ENCODE measurements at regions not wholly inside any gene's neighbourhood (a gene's known extent, or its start where the extent isn't known, plus 50 kb on each side); places are given as distances from the start of the nearest gene placed in this dataset.

DNA sequence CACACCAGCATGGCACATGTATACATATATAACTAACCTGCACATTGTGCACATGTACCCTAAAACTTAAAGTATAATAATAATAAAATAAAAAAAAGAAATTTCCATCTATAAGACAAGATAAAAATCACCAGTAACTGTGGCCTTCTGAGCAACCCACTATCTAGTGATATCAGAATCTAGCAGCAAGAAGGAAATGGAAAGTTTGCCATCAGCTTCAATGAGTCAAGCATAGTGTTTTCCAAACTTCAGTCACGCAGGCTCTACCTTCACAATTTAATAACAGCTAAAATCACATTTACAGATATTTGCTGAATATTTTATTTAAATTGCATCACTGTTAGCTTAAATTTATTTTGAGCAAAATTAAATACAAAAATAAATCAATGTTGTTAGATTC, 345.3 kb upstream of the CD180 start:
- no peaks in the 10 kb centered on the region for H3K36me3 ChIP-seq
- peaks cover 1% of the 10 kb centered on the region for H3K4me1 ChIP-seq (ENCODE audit: insufficient read depth)
- TF ChIP-seq EP300 (IDR thresholded peaks at IDR 0.05) (no peak), POLR2A (IDR thresholded peaks at IDR 0.05) (no peak)
- TF ChIP-seq, protein P1, sequence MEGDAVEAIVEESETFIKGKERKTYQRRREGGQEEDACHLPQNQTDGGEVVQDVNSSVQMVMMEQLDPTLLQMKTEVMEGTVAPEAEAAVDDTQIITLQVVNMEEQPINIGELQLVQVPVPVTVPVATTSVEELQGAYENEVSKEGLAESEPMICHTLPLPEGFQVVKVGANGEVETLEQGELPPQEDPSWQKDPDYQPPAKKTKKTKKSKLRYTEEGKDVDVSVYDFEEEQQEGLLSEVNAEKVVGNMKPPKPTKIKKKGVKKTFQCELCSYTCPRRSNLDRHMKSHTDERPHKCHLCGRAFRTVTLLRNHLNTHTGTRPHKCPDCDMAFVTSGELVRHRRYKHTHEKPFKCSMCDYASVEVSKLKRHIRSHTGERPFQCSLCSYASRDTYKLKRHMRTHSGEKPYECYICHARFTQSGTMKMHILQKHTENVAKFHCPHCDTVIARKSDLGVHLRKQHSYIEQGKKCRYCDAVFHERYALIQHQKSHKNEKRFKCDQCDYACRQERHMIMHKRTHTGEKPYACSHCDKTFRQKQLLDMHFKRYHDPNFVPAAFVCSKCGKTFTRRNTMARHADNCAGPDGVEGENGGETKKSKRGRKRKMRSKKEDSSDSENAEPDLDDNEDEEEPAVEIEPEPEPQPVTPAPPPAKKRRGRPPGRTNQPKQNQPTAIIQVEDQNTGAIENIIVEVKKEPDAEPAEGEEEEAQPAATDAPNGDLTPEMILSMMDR (IDR thresholded peaks at IDR 0.05): no peak
- H3K27ac ChIP-seq: no peak overlapping the region
- no peaks in the 10 kb centered on the region for H3K27me3 ChIP-seq
- no peak for DNase-seq
- H3K9me3 ChIP-seq: no peaks in the 10 kb centered on the region
- H3K4me3 ChIP-seq: no peak overlapping the region
- WGBS, 3 donors: 97 to 100% (median 100%) methylated on average over 1 of the region's 1 CpG
- intact Hi-C loops (cut with DNase I): no loop called here

DNA sequence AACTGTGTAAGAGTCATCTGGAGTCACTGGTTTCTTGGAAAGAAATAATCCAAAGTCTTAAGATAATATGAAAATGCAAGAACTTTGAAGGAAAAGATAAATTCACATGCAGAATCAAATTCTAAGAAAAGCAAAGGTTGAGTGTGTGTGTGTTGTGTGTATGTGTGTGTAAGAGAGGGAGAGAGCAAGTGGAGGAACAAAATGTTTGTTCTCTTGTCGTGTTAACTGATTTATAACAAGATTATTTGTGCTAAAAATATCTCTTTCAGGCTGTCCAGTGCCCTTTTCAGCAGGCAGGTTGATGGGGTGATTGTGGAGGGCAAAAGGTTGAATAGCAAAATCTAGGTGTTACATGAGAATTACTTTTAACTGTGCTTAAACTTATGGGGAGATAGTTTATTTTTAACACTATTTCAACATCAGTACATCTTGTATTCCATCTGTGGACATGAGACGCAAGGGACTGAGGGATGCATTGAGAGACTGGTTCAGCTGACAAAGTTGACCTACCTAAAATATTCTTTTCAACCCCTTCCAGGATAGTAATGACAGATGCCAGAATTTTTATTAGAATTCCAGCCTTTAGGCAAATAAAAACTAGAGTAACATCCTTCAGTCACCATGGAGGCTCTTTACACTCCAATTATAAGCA, 342.4 kb upstream of the CD180 start:
- Histone ChIP-seq H3K4me3 (no peak overlapping the region), H3K36me3 (no peaks in the 10 kb centered on the region), H3K27ac (no peak overlapping the region), H3K4me1 (ENCODE audit: insufficient read depth) (peaks cover 1% of the 10 kb centered on the region), H3K27me3 (no peaks in the 10 kb centered on the region), H3K9me3 (no peaks in the 10 kb centered on the region)
- intact Hi-C loops (cut with DNase I): no loop called here
- no peak for TF ChIP-seq POLR2A (IDR thresholded peaks at IDR 0.05)
- TF ChIP-seq, protein P1 (IDR thresholded peaks at IDR 0.05): no peak
- DNase-seq: no peak
- WGBS, 3 donors: 72 to 80% (median 73%) methylated on average over 2 of the region's 2 CpGs

DNA sequence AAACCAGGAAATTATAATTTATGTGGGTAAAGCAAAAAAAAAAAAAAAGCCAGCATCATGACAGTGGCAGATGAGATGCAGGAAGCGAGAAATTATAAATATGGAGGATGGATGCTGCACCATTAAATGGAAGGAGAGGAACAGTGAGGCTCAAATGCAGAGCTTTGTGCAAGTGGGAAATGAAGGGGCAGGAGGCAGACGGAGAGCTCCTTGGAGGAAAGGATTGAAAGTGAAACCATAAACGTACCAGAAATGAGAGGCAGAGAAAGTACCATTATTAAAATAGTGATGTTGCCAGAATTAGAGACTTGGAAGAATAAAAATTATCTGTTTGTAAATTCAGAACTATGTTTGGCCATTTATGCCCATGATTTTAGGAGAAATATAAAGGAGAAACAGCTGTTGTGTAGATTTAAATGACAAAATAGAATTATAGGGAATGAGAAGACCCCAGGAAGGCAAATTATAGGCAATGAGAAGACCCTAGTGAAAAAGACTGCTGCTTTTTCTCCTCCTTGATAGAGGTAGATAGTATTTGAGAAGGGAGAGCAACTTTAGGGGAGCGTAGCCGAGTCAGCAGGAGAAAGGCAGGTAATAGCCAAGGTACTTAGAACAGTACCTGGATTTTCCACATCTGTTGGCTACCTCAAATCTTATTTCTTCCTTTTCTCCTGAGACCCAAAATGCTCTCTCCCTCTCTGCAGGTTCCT, 341.0 kb upstream of the CD180 start:
- intact Hi-C loops (cut with DNase I): no loop called here
- peak in 1 of 5 donors; percentile 9 for DNase-seq
- Histone ChIP-seq H3K4me3 (peak overlapping the region; percentile 4), H3K4me1 (ENCODE audit: insufficient read depth) (peaks cover 1% of the 10 kb centered on the region), H3K9me3 (no peaks in the 10 kb centered on the region), H3K27me3 (no peaks in the 10 kb centered on the region), H3K36me3 (no peaks in the 10 kb centered on the region), H3K27ac (peak overlapping the region; percentile 32 to 71)
- TF ChIP-seq EP300 (IDR thresholded peaks at IDR 0.05): no peak
- no peak for TF ChIP-seq POLR2A (IDR thresholded peaks at IDR 0.05)
- TF ChIP-seq, protein P1 (IDR thresholded peaks at IDR 0.05): no peak
- WGBS, 3 donors: 44 to 46% (median 46%) methylated on average over 5 of the region's 5 CpGs

DNA sequence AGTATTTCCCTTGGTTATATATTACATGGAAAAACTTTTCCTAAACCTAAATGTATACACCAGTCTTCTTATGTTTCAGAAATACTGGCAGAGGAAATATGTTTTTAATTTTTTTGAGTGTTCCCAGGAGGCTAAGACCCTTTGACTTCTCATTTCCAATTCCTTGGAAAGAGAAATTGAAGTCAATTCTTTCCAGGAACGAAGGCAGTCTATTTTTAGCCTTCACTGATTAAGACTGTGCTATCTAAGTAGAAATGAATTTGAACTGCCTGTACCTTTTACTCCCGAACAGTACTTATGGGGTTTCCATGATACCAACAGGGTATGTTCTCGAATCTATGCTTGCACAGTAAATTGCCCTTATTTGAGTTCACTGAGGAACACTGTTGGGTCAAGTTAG, 340.3 kb upstream of the CD180 start:
- no peak for DNase-seq
- Histone ChIP-seq H3K4me3 (no peak overlapping the region), H3K27me3 (no peaks in the 10 kb centered on the region), H3K4me1 (ENCODE audit: insufficient read depth) (peaks cover 1% of the 10 kb centered on the region), H3K27ac (no peak overlapping the region), H3K9me3 (no peaks in the 10 kb centered on the region), H3K36me3 (no peaks in the 10 kb centered on the region)
- intact Hi-C loops (cut with DNase I): no loop called here
- TF ChIP-seq, protein P1 (IDR thresholded peaks at IDR 0.05): no peak
- TF ChIP-seq POLR2A (IDR thresholded peaks at IDR 0.05): no peak
- no peak for TF ChIP-seq EP300 (IDR thresholded peaks at IDR 0.05)
- 15 to 18% (median 17%) methylated on average over 3 of the region's 3 CpGs for WGBS, 3 donors
